ENCODE measurements at regions not wholly inside any gene's neighbourhood (a gene's known extent, or its start where the extent isn't known, plus 50 kb on each side); places are given as distances from the start of the nearest gene placed in this dataset.

GRCh38 chr10:123309731-123310130 lies 155.5 kb downstream of the BUB3 start:
- TF ChIP-seq, protein P1, sequence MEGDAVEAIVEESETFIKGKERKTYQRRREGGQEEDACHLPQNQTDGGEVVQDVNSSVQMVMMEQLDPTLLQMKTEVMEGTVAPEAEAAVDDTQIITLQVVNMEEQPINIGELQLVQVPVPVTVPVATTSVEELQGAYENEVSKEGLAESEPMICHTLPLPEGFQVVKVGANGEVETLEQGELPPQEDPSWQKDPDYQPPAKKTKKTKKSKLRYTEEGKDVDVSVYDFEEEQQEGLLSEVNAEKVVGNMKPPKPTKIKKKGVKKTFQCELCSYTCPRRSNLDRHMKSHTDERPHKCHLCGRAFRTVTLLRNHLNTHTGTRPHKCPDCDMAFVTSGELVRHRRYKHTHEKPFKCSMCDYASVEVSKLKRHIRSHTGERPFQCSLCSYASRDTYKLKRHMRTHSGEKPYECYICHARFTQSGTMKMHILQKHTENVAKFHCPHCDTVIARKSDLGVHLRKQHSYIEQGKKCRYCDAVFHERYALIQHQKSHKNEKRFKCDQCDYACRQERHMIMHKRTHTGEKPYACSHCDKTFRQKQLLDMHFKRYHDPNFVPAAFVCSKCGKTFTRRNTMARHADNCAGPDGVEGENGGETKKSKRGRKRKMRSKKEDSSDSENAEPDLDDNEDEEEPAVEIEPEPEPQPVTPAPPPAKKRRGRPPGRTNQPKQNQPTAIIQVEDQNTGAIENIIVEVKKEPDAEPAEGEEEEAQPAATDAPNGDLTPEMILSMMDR (IDR thresholded peaks at IDR 0.05; ENCODE audit: low read depth, low read length, missing control alignments), result no peak
- DNase-seq (ENCODE audit: extremely low read depth, low read depth), result no peak
- H3K4me3 ChIP-seq (replicated peaks; ENCODE audit: low read depth, low read length), result no peak overlapping the region

DNA sequence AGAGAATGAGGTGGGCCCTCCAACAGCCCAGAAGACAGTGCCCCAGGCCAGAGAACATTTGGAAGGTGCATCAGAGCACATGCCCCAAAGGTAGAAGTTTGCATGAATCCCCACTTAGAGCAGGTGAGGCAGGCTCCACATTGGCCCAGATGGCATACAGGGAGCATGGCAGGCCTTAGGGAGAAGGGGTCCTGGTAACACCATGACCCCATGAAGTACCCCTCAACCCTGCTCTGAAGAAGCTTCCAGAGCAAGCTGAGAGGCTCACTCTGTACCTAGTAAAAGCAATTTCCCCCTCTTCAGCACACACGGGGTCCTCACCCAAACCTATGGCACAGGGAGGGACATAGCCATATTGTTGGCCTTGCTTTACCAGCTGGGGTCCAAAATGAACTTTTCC lies 162.6 kb downstream of the BUB3 start:
- TF ChIP-seq, protein P1 (IDR thresholded peaks at IDR 0.05; ENCODE audit: low read depth, low read length, missing control alignments), result no peak
- no peak for DNase-seq (ENCODE audit: extremely low read depth, low read depth)

DNA sequence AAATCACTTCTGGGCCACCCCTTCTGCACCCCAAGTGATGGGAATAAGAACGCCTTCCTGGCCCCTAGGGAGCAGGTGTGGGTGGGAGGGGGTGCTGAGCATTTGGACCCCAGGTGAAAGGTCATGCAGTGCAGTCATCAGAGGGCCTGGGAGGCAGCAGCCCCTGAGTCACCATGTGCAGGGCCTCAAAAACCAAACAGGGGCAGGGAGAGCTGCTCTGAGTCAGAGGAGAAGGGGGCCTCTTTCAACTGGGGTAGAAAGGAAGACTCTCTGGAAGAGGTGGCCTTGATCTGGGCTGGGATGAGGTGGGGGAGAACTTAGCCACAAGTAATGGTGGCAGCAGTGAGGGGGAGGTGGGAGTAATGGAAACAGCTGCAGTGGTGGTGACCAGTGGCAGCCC lies 164.3 kb downstream of the BUB3 start:
- DNase-seq (ENCODE audit: extremely low read depth, low read depth), result no peak
- TF ChIP-seq, protein P1 (IDR thresholded peaks at IDR 0.05; ENCODE audit: low read depth, low read length, missing control alignments), result no peak
- no peak overlapping the region for H3K4me3 ChIP-seq (replicated peaks; ENCODE audit: low read depth, low read length)

More for the DNA sequence above, 162.6 kb downstream of the BUB3 start:
- H3K4me3 ChIP-seq (replicated peaks; ENCODE audit: low read depth, low read length), result no peak overlapping the region

- DNase-seq (ENCODE audit: extremely low read depth, low read depth), result no peak
- no peak overlapping the region for H3K4me3 ChIP-seq (replicated peaks; ENCODE audit: low read depth, low read length)
- TF ChIP-seq, protein P1 (IDR thresholded peaks at IDR 0.05; ENCODE audit: low read depth, low read length, missing control alignments), result no peak
Measured at GRCh38 chr10:123320091-123320490, 165.9 kb downstream of the BUB3 start.

GRCh38 chr10:123323884-123324283 lies 169.7 kb downstream of the BUB3 start:
- H3K4me3 ChIP-seq (replicated peaks; ENCODE audit: low read depth, low read length), result no peak overlapping the region
- no peak for DNase-seq (ENCODE audit: extremely low read depth, low read depth)
- TF ChIP-seq, protein P1 (IDR thresholded peaks at IDR 0.05; ENCODE audit: low read depth, low read length, missing control alignments), result no peak

DNA sequence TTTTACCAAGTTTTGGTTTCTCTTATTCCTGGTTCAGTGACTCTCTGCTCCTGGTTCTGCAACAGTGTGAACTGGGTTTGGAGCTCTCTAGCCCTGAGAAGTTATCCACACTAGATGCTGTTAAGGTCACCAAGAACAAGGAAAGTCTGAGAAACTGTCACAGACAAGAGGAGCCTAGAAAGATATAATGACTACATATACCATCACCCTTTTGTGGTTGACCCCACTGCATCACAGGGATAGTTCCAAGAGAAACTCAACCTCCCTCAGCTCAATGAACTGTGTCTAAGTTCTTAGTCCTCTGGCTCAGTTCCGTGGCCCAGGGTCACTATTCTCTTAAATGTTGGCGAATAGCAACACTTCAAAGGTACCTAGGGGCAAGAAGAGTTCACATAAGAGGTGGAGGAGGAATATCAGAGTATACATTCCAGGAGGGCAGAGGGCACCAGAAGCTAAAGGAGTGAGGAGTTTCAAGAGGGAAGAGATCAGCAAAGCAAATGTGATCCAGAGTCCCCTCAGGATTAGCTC lies 171.5 kb downstream of the BUB3 start:
- TF ChIP-seq, protein P1 (IDR thresholded peaks at IDR 0.05; ENCODE audit: low read depth, low read length, missing control alignments), result no peak
- DNase-seq (ENCODE audit: extremely low read depth, low read depth), result no peak
- no peak overlapping the region for H3K4me3 ChIP-seq (replicated peaks; ENCODE audit: low read depth, low read length)

DNA sequence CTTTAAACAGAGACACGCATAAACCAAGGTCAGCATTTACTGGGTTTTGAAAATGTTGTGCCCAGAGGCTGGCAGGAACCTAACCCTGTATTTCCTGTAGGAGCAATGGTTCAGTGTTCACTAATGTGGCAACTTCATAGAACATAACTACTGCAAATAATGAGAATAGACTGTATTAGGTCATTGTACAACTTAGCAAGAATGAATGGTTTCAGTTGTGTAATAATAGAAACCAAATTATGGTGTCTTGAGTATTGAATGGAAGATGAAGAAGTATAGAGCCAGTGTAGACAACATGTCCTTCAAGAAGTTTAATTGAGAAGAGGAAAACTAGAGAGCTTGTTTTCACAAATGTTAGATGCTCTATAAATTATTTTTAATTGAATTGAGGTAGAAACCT lies 172.5 kb downstream of the BUB3 start:
- TF ChIP-seq, protein P1 (IDR thresholded peaks at IDR 0.05; ENCODE audit: low read depth, low read length, missing control alignments), result no peak
- no peak for DNase-seq (ENCODE audit: extremely low read depth, low read depth)

More for the DNA sequence above, 172.5 kb downstream of the BUB3 start:
- H3K4me3 ChIP-seq (replicated peaks; ENCODE audit: low read depth, low read length), result no peak overlapping the region

All from HFF-Myc (cell line).